Stimulated activated CD4-positive, alpha-beta T cell treated with anti-CD3 and anti-CD28 coated beads, Interleukin-12 subunit alpha, Interleukin-12 subunit beta, amount 100 ng/mL, for 48 hours (primary cell): ENCODE measurements at regions not wholly inside any gene's neighbourhood (a gene's known extent, or its start where the extent isn't known, plus 50 kb on each side); places are given as distances from the start of the nearest gene placed in this dataset.
"Not testable (repeated sequence)": the region's sequence is repeated elsewhere in the genome, so short reads cannot be mapped to it uniquely, and the experiment has no call there.

Experiments used
- DNase-seq, 3 donors: peaks; one replicate each; pipeline ENCODE4 v3.0.0-alpha.2; 2020; ENCODE audit warnings: low read depth in 2 of 3, low spot score in 1 of 3

DNA sequence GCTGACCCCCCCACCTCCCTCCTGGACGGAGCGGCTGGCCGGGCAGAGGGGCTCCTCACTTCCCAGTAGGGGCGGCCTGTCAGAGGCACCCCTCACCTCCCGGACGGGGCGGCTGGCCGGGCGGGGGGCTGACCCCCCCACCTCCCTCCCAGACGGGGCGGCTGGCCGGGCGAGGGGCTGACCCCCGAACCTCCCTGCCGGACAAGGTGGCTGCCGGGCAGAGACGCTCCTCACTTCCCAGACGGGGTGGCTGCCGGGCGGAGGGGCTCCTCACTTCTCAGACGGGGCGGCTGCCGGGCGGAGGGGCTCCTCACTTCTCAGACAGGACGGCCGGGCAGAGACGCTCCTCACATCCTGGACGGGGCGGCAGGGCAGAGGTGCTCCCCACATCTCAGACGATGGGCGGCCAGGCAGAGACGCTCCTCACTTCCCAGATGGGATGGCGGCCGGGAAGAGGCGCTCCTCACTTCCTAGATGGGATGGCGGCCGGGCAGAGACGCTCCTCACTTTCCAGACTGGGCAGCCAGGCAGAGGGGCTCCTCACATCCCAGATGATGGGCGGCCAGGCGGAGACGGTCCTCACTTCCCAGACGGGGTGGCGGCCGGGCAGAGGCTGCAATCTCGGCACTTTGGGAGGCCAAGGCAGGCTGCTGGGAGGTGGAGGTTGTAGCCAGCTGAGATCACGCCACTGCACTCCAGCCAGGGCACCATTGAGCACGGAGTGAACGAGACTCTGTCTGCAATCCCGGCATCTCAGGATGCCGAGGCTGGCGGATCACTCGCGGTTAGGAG, 66.2 kb upstream of the PAPPA2 start:
- DNase-seq = not testable (repeated sequence)

DNA sequence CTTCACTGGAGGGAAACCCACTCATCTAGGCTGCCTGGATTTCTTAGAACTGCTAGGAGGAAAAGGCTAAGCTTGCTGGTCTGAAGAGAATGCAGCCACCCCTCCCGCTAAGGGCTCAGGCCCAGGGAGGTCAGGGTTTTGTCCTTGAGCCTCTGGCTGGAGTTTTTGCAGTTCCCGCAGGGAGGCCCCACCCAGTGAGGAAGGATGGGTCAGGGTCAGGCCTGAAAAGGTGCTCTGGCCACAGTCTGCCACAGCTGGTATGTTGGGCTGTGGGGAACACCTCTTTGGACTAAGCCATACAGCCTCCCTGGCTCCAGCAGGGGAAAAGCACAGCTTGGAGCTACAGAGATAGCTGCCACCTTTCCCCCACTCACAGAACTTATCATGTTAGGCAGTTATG, 71.4 kb upstream of the PAPPA2 start:
- no peak for DNase-seq

DNA sequence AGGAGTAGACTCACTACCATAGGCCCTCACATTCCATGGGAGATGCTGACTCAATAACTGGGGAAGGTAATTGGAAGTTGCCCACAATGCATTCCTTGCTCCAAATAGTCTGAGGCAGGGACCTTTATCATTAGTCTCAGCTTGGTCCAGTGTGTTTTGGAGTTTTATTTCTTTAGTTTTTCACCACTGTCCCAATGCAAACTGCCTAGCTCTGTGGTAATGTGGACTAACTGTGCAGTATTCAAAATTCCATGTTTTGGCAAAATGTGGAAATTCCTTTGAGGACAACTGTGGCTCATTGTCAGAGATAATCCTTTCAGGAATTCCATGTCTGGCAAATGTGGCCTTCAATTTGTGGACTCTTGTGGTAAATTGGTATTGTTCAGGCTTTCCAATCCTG, 78.1 kb upstream of the PAPPA2 start:
- no peak for DNase-seq

DNA sequence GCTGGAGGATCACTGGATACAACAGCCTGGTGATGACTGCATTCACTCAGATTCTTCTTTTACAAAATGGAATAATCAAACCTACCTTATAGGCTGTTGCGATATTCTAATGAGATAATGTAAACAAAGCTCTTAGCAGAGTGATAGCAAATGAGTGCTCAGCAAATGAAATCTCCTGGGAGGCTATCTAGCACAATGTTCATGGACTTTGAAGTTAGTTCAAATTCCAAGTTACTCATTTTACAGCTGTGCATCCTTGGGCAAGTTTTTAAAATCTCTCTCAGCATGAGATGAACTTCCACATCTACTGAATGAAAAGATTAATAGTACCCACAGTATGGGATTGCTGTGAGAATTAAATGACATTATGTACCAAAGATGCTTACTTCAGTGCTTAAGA, 80.8 kb upstream of the PAPPA2 start:
- DNase-seq = no peak

DNA sequence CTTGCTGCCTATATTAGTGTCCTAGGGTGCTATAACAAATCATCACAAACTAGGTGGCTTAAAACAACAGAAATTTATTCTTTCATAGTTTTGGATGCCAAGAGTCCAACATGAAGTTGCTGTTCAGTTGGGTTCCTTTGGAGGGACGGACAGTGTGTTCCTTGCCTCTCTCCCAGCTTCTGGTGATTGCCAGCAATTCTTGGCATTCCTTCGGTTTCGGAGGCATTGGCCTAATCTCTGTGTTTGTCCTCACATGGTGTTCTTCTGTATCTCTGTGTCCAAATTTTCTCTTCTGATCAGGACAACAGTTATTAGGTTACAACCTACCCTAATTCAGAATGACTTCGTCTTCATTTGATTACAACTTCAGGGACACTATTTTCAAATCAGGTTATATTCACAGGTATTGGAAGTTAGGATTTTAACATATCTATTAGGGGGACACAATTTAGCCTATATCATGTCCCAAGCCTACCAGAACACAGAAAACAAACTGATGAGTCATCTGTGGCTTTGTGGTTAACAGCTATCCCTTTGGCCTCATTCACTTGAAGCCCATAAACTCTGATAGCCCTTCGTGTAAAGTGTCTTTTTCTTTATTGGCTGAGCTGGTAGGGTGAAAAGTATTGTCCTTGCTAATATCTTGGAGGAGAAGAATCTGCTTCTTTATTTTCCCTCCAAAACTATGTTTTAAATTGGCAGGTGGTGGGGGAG, 83.2 kb upstream of the PAPPA2 start:
- DNase-seq = no peak

DNA sequence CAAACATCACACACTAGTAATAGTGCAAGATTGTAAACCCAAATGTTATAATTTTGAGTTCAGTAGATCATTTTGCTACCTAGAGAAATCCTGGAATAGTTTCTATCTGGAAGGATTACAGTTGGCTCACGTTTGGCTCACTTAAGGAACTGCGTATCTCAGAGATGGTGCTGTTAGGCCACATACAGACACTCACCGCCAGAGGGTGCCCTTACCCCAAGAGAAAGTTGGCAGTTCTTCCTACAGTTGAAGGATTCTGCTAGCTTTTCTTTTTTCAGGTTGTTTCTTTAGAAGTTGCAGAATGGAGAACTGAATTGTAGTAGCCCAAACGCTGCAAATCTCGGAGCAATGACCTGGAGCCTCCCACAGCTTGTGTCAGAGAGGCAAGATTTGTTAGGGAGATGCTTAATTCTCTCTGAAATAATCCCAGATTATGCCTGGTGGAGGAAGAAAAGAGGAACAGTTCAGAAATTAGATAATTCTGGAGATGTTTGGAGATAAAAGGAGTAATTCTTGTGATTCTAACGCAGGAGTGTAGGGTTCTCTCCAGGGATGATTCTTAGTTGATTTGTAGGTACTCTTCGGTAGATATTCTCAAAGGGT, 87.9 kb upstream of the PAPPA2 start:
- peak; percentile 41 to 63 (median 50) for DNase-seq

DNA sequence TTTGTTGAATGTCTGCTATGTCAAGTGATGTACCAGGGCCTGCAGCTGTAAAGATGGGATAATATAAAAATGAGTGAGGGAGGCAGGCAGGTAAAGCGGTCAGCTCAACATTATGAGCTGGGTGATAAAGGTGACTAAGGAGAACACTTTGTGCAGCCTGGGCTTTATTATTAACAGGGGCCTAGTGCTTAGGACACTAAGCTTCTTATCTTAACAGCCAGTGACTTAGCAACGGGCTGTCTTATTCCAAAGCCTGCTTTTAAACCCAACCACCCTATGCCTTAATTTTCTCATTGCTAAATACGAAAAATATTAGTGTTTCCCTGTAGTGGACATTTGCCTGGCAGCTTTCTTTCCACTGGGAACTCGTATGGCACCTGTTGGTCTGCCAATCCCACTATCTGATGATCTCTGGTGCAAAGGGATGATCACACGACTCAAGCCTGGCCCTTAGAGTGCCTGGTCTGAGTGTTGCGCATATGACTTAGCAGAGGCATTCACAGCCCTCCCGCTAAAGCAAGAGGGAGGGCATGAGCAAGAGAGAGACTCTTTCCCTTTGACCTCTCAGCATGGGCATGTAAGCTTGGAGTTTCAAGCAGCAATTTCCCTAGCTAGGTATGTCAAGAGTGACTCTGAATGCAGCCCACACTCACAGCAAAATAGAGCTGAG, 98.6 kb upstream of the PAPPA2 start:
- DNase-seq = no peak

DNA sequence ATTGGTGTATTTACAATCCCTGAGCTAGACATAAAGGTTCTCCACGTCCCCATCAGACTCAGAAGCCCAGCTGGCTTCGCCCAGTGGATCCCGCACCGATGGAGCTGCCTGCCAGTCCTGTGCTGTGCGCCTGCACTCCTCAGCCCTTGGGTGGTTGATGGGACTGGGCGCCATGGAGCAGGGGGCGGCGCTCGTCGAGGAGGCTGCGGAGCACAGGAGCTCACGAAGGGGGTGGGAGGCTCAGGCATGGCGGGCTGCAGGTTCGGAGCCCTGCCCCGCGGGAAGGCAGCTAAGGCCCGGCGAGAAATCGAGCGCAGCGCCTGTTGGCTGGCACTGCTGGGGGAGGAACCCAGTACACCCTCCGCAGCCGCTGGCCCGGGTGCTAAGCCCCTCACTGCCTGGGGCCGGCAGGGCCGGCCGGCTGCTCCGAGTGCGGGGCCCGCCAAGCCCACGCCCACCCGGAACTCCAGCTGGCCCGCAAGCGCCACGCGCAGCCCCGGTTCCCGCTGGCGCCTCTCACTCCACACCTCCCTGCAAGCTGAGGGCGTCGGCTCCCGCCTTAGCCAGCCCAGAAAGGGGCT, 113.8 kb upstream of the PAPPA2 start:
- not testable (repeated sequence) for DNase-seq

DNA sequence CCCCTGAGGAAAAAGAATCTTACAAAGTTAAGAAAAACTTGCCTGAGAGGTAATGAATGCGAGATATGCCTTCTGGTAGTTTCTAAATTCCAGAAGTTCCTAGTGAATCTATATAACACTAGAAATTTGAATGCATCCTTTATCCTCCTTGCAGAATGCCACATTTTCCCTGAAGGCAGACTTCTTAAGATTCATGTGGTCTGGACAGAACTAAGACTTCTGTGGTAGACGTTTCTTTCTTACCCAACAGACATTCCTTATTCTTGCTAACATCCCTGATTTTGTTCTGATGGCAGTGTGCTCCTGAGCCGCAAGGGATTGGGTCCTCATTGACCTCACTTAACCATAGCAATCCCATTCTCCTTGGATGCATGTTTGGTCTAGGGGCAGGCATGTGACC, 121.3 kb upstream of the PAPPA2 start:
- DNase-seq = no peak

DNA sequence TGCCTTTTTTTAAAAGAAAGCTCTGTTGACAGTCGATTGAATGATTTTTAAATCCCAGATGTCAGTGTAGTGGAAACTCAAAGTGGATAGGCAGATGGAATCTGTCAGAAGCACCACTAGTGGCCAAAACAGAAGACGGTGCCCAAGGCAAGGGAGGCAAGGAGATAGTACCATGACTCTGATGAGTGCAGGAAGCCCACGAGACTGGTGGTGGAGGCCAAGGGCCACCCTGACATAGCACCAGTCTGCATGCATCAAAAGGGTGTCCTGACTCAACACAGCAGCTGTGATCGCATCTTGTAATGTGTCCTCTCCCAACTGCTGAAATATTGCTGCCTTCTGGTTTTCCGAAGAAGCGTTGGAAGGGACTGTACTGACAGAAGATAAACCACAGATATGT, 124.1 kb upstream of the PAPPA2 start:
- no peak for DNase-seq

DNA sequence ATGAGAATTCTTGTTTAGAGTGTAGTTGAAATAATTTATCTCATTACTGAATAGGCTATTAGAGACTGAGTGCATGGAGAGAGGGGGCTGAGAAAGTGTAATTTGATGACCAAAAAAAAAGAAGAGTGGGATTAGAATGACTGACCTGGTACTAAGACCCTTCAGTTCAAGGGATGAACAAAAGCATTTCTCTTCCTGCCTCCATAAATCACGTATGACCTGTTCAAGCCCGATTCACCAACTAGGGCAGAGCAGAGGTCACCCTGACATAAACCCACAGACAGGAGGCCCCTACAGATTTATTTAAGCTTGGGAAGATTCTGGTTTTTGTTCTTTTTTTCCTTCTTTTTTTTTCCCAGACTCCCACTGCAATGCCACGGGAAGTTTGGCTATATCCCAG, 123.7 kb upstream of the COP1 start:
- no peak for DNase-seq

DNA sequence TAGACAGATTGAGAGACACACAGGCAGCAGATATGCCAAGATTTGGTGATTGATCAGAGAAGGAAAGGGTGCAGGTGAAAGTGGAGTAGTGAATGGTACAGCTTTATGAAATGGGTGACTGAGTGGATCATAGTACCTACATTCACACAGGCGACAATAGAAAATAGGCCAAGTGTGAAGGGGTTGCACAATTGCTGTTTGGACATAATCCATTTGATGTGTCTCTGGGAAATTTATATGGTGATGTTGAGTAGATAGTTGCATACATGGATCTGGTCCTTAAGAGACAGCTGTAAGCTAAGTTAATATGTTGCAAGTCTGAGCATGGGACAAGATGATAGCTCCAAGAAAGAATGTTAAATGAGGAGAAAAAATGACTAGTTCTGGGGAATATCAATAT, 118.6 kb upstream of the COP1 start:
- DNase-seq = no peak

DNA sequence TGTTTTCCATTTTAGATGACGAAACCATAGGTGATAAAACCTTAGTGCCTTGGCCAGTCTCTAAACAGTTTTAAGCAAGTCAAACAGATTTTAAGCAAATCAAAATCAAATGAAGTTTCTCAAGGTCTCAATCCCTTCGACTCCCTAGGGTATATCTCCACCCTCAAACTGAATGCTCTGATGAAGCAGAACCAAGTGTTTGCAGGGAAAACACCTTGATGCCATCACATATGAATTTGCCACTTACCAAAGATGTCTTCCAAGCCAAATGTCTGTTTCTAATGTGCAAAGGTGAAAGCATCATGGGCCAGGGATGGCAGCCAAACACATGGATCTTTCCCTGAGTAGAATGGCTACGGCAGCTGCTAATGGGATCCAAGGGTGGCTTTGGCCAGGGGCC, 116.4 kb upstream of the COP1 start:
- DNase-seq = no peak

DNA sequence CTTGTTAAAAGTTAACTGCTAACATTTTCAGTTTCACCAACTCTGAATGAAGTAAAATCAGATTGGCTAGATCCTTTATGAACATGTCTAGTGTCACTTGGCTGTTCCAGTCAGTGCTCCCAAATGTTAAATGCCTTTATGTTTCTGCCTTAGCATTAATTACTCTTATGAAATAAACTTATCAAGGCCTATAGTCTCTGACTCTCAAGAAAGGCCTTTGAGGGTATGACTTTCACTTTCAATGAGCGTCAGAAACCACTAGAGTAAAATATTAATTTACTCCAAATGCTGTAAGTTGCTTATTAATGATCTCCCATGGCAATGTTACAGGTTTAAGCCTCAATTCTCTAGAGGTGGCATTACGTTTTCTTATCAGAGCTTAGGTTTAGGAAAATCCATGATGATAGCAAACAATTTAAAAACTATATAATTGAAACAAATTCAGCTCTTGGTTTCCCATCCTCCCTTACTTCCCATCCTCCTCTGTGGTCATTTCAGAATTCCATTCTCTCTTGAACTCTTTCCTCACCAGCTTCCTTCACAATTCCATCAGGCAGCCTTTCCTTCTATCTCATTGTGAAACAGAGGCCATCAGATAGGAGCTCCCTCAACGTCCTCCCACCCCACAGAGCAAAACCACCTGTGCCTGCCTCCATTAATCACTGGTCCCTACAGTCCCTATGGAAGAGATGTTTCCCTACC, 108.6 kb upstream of the COP1 start:
- DNase-seq = no peak

DNA sequence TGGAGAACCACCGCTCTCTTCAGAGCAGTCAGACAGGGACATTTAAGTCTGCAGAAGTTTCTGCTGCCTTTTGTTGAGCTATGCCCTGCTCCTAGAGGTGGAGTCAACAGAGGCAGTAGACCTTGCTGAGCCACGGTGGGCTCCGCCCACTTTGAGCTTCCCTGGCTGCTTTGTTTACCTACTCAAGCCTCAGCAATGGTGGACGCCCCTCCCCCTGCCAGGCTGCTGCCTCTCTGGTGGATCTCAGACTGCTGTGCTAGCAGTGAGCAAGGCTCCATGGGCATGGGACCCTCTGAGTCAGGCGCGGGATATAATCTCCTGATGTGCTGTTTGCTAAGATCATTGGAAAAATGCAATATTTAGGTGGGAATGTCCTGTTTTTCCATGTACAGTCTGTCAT, 89.5 kb upstream of the COP1 start:
- not testable (repeated sequence) for DNase-seq

DNA sequence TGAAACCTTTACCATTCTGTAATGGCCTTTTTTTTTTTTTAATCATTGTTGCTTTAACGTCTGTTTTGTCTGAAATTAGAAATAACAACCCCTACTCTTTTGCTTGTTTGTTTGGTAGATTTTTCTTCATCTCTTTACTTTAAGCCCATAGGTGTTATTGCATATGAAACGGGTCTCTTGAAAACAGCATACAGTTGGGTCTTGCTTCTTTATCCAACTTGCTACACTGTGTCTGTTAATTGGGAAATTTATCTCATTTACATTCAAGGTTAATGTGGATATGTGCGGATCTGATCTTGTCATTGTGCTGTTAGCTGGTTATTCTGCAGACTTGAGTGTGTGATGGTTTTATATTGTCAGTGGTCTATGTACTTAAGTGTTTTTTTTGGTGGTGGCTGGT, 78.9 kb upstream of the COP1 start:
- DNase-seq = no peak

DNA sequence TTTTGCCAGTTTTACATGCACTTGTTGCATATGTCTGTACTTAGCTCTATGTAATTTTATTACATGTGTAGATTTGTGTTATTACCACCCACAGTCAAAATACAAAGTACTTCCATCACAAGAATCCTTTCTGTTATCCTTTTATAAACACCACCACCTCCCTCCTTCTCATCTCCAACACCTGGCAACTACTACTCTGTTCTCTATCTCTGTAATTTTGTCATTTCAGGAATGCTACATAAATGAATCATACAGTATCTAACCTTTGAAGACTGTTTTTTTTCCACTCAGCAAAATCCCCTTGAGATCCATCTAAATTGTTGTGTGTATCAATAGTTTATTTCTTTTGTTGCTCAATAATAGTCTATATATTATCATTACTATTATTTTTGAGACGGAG, 64.5 kb upstream of the COP1 start:
- DNase-seq = no peak
